H9 (cell line): ENCODE measurements at regions not wholly inside any gene's neighbourhood (a gene's known extent, or its start where the extent isn't known, plus 50 kb on each side); places are given as distances from the start of the nearest gene placed in this dataset.

Experiments used
- DNase-seq: peaks from one replicate; pipeline ENCODE4 v3.0.0-alpha.2; 2017
- H2AFZ ChIP-seq: one replicate; pipeline ENCODE4 v1.6.1; 2013; ENCODE audit warnings: mild to moderate bottlenecking, low read length, control low read depth, moderate library complexity
- H2AK5ac ChIP-seq: 2 replicates; pipeline ENCODE4 v1.6.1; 2013; ENCODE audit warnings: low read length, control low read depth, mixed read lengths; ENCODE audit not compliant: insufficient read length
- H2BK120ac ChIP-seq: one replicate; pipeline ENCODE4 v1.6.1; 2013; ENCODE audit warnings: low read depth, mild to moderate bottlenecking, low read length, control low read depth, inconsistent platforms; ENCODE audit not compliant: poor library complexity, severe bottlenecking
- H2BK12ac ChIP-seq: 2 replicates; pipeline ENCODE4 v1.6.1; 2013; ENCODE audit warnings: low read length, control low read depth, mixed read lengths, low read depth; ENCODE audit not compliant: insufficient read length
- H2BK15ac ChIP-seq: 2 replicates; pipeline ENCODE4 v1.6.1; 2013; ENCODE audit warnings: low read depth, low read length, control low read depth
- H2BK20ac ChIP-seq: one replicate; pipeline ENCODE4 v1.6.1; 2013; ENCODE audit warnings: low read depth, mild to moderate bottlenecking, low read length, control low read depth, inconsistent platforms; ENCODE audit not compliant: poor library complexity, severe bottlenecking
- H2BK5ac ChIP-seq: 2 replicates; pipeline ENCODE4 v1.6.1; 2013; ENCODE audit warnings: low read length, control low read depth, mixed read lengths; ENCODE audit not compliant: insufficient read length
- H3K14ac ChIP-seq: 2 replicates; pipeline ENCODE4 v1.6.1; 2013; ENCODE audit warnings: low read length, control low read depth; ENCODE audit not compliant: insufficient read depth
- H3K18ac ChIP-seq: 2 replicates; pipeline ENCODE4 v1.6.1; 2013; ENCODE audit warnings: low read depth, mild to moderate bottlenecking, mixed read lengths, low read length, control low read depth; ENCODE audit not compliant: insufficient read length
- H3K23ac ChIP-seq: 2 replicates; pipeline ENCODE4 v1.6.1; 2013; ENCODE audit warnings: low read length, control low read depth, mixed read lengths, low read depth; ENCODE audit not compliant: insufficient read length
- H3K23me2 ChIP-seq: 2 replicates; pipeline ENCODE4 v1.6.1; 2013; ENCODE audit warnings: low read depth, mild to moderate bottlenecking, mixed read lengths, low read length, control low read depth; ENCODE audit not compliant: insufficient read length, poor library complexity, severe bottlenecking
- H3K27ac ChIP-seq: 2 replicates; pipeline ENCODE4 v1.5.1; 2013; ENCODE audit warnings: low read length, control low read depth, mixed read lengths, low read depth; ENCODE audit not compliant: insufficient read length
- H3K27me3 ChIP-seq: 2 replicates; pipeline ENCODE4 v1.6.1; 2013; ENCODE audit warnings: low read length, control low read depth, inconsistent platforms; ENCODE audit not compliant: insufficient read depth
- H3K4ac ChIP-seq: 2 replicates; pipeline ENCODE4 v1.6.1; 2013; ENCODE audit warnings: low read depth, mild to moderate bottlenecking, control low read depth, inconsistent platforms, low read length, moderate library complexity
- H3K4me1 ChIP-seq: 2 replicates; pipeline ENCODE4 v1.6.1; 2013; ENCODE audit warnings: low read length, control low read depth, inconsistent platforms; ENCODE audit not compliant: insufficient read depth
- H3K4me2 ChIP-seq: 2 replicates; pipeline ENCODE4 v1.6.1; 2013; ENCODE audit warnings: low read length, control low read depth, mixed read lengths; ENCODE audit not compliant: insufficient read length, insufficient read depth
- H3K56ac ChIP-seq: 2 replicates; pipeline ENCODE4 v1.6.1; 2013; ENCODE audit warnings: low read depth, mild to moderate bottlenecking, mixed read lengths, low read length, control low read depth; ENCODE audit not compliant: insufficient read length
- H3K79me1 ChIP-seq: 2 replicates; pipeline ENCODE4 v1.6.1; 2013; ENCODE audit warnings: low read depth, mild to moderate bottlenecking, moderate library complexity, low read length, control low read depth, inconsistent platforms; ENCODE audit not compliant: insufficient read depth, poor library complexity, severe bottlenecking
- H3K79me2 ChIP-seq: 2 replicates; pipeline ENCODE4 v1.6.1; 2013; ENCODE audit warnings: low read length, control low read depth, inconsistent platforms; ENCODE audit not compliant: insufficient read depth
- H3K9ac ChIP-seq: 2 replicates; pipeline ENCODE4 v1.6.1; 2013; ENCODE audit warnings: low read length, control low read depth, mixed read lengths; ENCODE audit not compliant: insufficient read length; ENCODE audit errors: extremely low read depth
- H3K9me3 ChIP-seq: one replicate; pipeline ENCODE4 v1.6.1; 2013; ENCODE audit warnings: low read depth, low read length, inconsistent platforms; ENCODE audit not compliant: control insufficient read depth
- H3T11ph ChIP-seq: one replicate; pipeline ENCODE4 v1.6.1; 2013; ENCODE audit warnings: mild to moderate bottlenecking, low read length, control low read depth, inconsistent platforms
- H4K20me1 ChIP-seq: one replicate; pipeline ENCODE4 v1.6.1; 2013; ENCODE audit not compliant: control insufficient read depth, insufficient read length, insufficient read depth
- H4K5ac ChIP-seq: 2 replicates; pipeline ENCODE4 v1.6.1; 2013; ENCODE audit warnings: low read depth, mild to moderate bottlenecking, mixed read lengths, low read length, control low read depth; ENCODE audit not compliant: insufficient read length
- H4K8ac ChIP-seq: replicated peaks from 2 replicates; pipeline ENCODE4 v1.6.1; 2013; ENCODE audit warnings: low read length, control low read depth, mixed read lengths, low read depth; ENCODE audit not compliant: insufficient read length
- H4K91ac ChIP-seq: 2 replicates; pipeline ENCODE4 v1.6.1; 2013; ENCODE audit warnings: low read depth, mild to moderate bottlenecking, moderate library complexity, mixed read lengths, low read length, control low read depth; ENCODE audit not compliant: insufficient read length
- H3K27ac Mint-ChIP-seq, 3 experiments: 2 replicates in 2 of 3; 3 replicates in 1 of 3; pipeline ENCODE4 v1.8.0; 2020 to 2021; ENCODE audit warnings: mixed read lengths in 3 of 3, mild to moderate bottlenecking in 1 of 3, moderate library complexity in 1 of 3
- H3K27me3 Mint-ChIP-seq: 2 replicates; pipeline ENCODE4 v1.8.0; 2021; ENCODE audit warnings: low read depth, mild to moderate bottlenecking, moderate library complexity, mixed read lengths
- H3K36me3 Mint-ChIP-seq, 3 experiments: 2 replicates in 2 of 3; 3 replicates in 1 of 3; pipeline ENCODE4 v1.8.0; 2020 to 2021; ENCODE audit warnings: low read depth in 3 of 3, mixed read lengths in 3 of 3; ENCODE audit not compliant: insufficient read depth in 1 of 3
- H3K4me1 Mint-ChIP-seq, 2 experiments: 2 replicates each; pipeline ENCODE4 v1.8.0; 2020; ENCODE audit warnings: mixed read lengths in 2 of 2
- H3K4me3 Mint-ChIP-seq, 2 experiments: 2 replicates in 1 of 2; 3 replicates in 1 of 2; pipeline ENCODE4 v1.8.0; 2020 to 2021; ENCODE audit warnings: mild to moderate bottlenecking in 2 of 2, mixed read lengths in 2 of 2, moderate library complexity in 1 of 2
- H3K9me3 Mint-ChIP-seq, 2 experiments: 2 replicates in 1 of 2; 3 replicates in 1 of 2; pipeline ENCODE4 v1.8.0; 2020; ENCODE audit warnings: mild to moderate bottlenecking in 2 of 2, mixed read lengths in 2 of 2, moderate library complexity in 1 of 2
- WGBS: extraction: QIAGEN DNeasy Blood & Tissue Kit; methylation state at CpG from one replicate; pipeline ENCODE4 v1.1.7; 2013; ENCODE audit warnings: missing lambda C conversion rate, low lambda C conversion rate, mixed read lengths; ENCODE audit not compliant: insufficient read length; ENCODE audit errors: extremely low coverage; 5-methylcytosine and 5-hydroxymethylcytosine counted together
- TF ChIP-seq, protein P1 (sequence below): fragments of 200-600 bp; sonication (generic); conservative IDR thresholded peaks from 3 replicates; pipeline ENCODE4 v1.8.0; 2021; ENCODE audit warnings: antibody characterized with exemption, mild to moderate bottlenecking

DNA sequence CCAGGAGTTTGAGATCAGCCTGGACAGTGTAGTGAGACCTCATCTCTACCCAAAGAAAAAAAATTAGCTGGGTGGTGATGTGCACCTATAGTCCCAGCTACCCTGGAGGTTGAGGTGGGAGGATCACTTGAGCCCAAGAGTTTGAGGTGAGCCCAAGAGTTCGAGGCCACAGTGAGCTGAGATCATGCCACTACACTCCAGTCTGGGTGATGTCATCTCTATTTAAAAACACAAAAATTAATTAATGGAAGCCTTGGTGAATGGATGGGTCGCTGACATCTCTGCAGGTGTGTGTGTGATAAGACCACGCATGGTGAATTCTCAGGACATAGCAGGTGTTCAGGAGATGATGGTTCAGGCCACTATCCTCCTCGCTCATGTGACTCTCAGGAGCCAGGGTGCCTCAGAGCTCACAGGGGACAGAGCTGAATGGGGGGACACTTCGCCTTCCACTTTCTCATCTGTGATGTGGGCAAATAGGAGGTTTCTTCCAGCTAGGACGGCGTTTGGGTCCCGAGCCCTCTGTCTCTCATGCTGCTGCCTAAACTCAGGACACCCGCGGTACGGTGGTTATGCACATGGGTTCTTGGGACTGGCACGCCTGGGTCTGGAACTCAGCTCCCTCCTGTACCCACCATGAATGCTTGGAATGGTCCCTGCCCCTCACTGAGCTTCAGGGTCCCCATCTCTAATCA, 113.4 kb upstream of the ZBTB40 start:
- H4K91ac ChIP-seq: no peak overlapping the region
- no CpG with 5 or more reads among the region's 12 CpGs for WGBS
- H3K4ac ChIP-seq: no peak overlapping the region
- no peak overlapping the region for H2BK5ac ChIP-seq
- H3K4me1 ChIP-seq: no peaks in the 10 kb centered on the region
- H4K8ac ChIP-seq: no peak overlapping the region
- no peak overlapping the region for H2AK5ac ChIP-seq
- Mint-ChIP-seq H3K27me3 (peaks cover 6% of the 10 kb centered on the region), H3K36me3 (no peaks in the 10 kb centered on the region), H3K4me1 (peaks cover 8 to 10% of the 10 kb centered on the region in 2 experiments), H3K4me3 (no peak overlapping the region), H3K27ac (no peak overlapping the region), H3K9me3 (no peaks in the 10 kb centered on the region; a peak in 1 of 5 replicates)
- no peaks in the 10 kb centered on the region for H3K9me3 ChIP-seq
- no peak overlapping the region for H3K27ac ChIP-seq
- no peak overlapping the region for H2BK15ac ChIP-seq
- H3T11ph ChIP-seq: no peak overlapping the region
- no peaks in the 10 kb centered on the region for H3K79me1 ChIP-seq
- no peak overlapping the region for H2BK120ac ChIP-seq
- no peak overlapping the region for H3K23ac ChIP-seq
- H3K79me2 ChIP-seq: no peaks in the 10 kb centered on the region
- no peak overlapping the region for H2BK12ac ChIP-seq
- H4K20me1 ChIP-seq: no peaks in the 10 kb centered on the region
- no peak for DNase-seq
- TF ChIP-seq, protein P1, sequence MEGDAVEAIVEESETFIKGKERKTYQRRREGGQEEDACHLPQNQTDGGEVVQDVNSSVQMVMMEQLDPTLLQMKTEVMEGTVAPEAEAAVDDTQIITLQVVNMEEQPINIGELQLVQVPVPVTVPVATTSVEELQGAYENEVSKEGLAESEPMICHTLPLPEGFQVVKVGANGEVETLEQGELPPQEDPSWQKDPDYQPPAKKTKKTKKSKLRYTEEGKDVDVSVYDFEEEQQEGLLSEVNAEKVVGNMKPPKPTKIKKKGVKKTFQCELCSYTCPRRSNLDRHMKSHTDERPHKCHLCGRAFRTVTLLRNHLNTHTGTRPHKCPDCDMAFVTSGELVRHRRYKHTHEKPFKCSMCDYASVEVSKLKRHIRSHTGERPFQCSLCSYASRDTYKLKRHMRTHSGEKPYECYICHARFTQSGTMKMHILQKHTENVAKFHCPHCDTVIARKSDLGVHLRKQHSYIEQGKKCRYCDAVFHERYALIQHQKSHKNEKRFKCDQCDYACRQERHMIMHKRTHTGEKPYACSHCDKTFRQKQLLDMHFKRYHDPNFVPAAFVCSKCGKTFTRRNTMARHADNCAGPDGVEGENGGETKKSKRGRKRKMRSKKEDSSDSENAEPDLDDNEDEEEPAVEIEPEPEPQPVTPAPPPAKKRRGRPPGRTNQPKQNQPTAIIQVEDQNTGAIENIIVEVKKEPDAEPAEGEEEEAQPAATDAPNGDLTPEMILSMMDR: no peak
- H3K27me3 ChIP-seq: no peaks in the 10 kb centered on the region
- H3K18ac ChIP-seq: no peak overlapping the region
- H4K5ac ChIP-seq: no peak overlapping the region
- no peak overlapping the region for H3K56ac ChIP-seq
- H2BK20ac ChIP-seq: no peak overlapping the region
- 0 out of 2 replicates have a peak overlapping the region, but pooled peaks have one; percentile 4 for H3K14ac ChIP-seq
- H3K9ac ChIP-seq: no peak overlapping the region
- no peak overlapping the region for H2AFZ ChIP-seq
- H3K4me2 ChIP-seq: no peak overlapping the region
- H3K23me2 ChIP-seq: no peaks in the 10 kb centered on the region
